DND-41 (cell line): ENCODE measurements at regions not wholly inside any gene's neighbourhood (a gene's known extent, or its start where the extent isn't known, plus 50 kb on each side); places are given as distances from the start of the nearest gene placed in this dataset.

Source experiments
- ATAC-seq: fragments of 200-7000 bp; cut with Tn5 transposase; 3 replicates; pipeline ENCODE4 v1.9.1; 2021; ENCODE audit warnings: low read depth; ENCODE audit not compliant: insufficient read depth
- DNase-seq: peaks from one replicate; pipeline ENCODE4 v3.0.0-alpha.2; 2020
- H2AFZ ChIP-seq: 2 replicates; pipeline ENCODE4 v1.6.0; 2012; ENCODE audit warnings: low read depth, low read length
- H3K27ac ChIP-seq: 2 replicates; pipeline ENCODE4 v1.5.1; 2012; ENCODE audit warnings: low read length, inconsistent platforms
- H3K27me3 ChIP-seq: fragments of 200-600 bp; sonication (generic); 2 replicates; pipeline ENCODE4 v1.6.0; 2012; ENCODE audit warnings: low read length, mild to moderate bottlenecking, inconsistent platforms; ENCODE audit not compliant: insufficient read depth, poor library complexity
- H3K36me3 ChIP-seq: 2 replicates; pipeline ENCODE4 v1.5.1; 2012; ENCODE audit warnings: low read length, inconsistent platforms; ENCODE audit not compliant: insufficient read depth
- H3K4me1 ChIP-seq: 2 replicates; pipeline ENCODE4 v1.5.1; 2012; ENCODE audit warnings: mild to moderate bottlenecking, low read length; ENCODE audit not compliant: insufficient read depth
- H3K4me2 ChIP-seq: 2 replicates; pipeline ENCODE4 v1.6.0; 2012; ENCODE audit warnings: mild to moderate bottlenecking, moderate library complexity, low read length, inconsistent platforms; ENCODE audit not compliant: insufficient read depth
- H3K4me3 ChIP-seq, 2 experiments: fragments of 200-600 bp in 1 of 2; shearing (Covaris generic) in 1 of 2; 2 replicates each; pipeline ENCODE4 v1.5.1; 2012 to 2016; ENCODE audit warnings: inconsistent platforms in 2 of 2, low read length in 2 of 2, mild to moderate bottlenecking in 2 of 2, low read depth in 1 of 2, moderate library complexity in 1 of 2
- H3K79me2 ChIP-seq: 2 replicates; pipeline ENCODE4 v1.6.0; 2012; ENCODE audit warnings: low read length, inconsistent platforms; ENCODE audit not compliant: insufficient read depth
- H3K9ac ChIP-seq: 2 replicates; pipeline ENCODE4 v1.6.0; 2012; ENCODE audit warnings: low read depth, mild to moderate bottlenecking, inconsistent platforms, low read length, moderate library complexity
- H3K9me3 ChIP-seq: 2 replicates; pipeline ENCODE4 v1.5.1; 2012; ENCODE audit warnings: low read length, moderate library complexity, mild to moderate bottlenecking, inconsistent platforms; ENCODE audit not compliant: insufficient read depth, severe bottlenecking
- H4K20me1 ChIP-seq: 2 replicates; pipeline ENCODE4 v1.6.0; 2012; ENCODE audit warnings: low read length; ENCODE audit not compliant: insufficient read depth
- EZH2 ChIP-seq: IDR thresholded peaks from 3 replicates; pipeline ENCODE4 v1.6.1; 2012; ENCODE audit warnings: borderline replicate concordance, low read depth, mild to moderate bottlenecking, moderate library complexity, low read length, inconsistent platforms; ENCODE audit not compliant: severe bottlenecking
- TF ChIP-seq, protein P1 (sequence below): IDR thresholded peaks from 2 replicates; pipeline ENCODE4 v1.5.1; 2012; ENCODE audit warnings: borderline replicate concordance, low read length, moderate library complexity, mild to moderate bottlenecking; ENCODE audit not compliant: poor library complexity, severe bottlenecking; ENCODE audit errors: extremely low read depth

DNA sequence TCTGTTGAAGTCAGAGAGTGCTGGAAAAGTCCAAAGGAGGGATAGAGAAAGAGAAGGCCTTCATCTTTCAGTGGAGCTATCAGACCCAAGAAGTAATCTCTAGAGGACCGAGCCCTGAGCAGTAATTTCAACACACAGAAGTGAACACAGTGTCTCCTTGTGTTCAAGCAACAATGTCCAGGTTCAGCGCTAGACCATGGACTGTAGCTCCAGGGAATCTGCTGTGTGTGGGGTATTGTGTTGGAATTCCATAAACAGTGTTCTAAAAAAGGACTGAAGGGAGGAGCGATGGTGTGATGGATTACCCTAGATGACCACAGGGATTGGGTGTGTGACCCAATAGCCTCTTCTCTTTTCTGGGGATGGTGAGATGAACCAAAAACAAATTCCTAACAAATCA is 165.9 kb downstream of the BLID start:
- no peaks in the 10 kb centered on the region for H3K79me2 ChIP-seq
- H3K27me3 ChIP-seq = peaks cover 4% of the 10 kb centered on the region
- H2AFZ ChIP-seq = no peak overlapping the region
- H3K4me2 ChIP-seq = no peak overlapping the region
- H3K27ac ChIP-seq = no peak overlapping the region
- no peaks in the 10 kb centered on the region for H3K4me1 ChIP-seq
- DNase-seq (no peak), ATAC-seq (no peak)
- no peak overlapping the region for H3K9ac ChIP-seq
- no peaks in the 10 kb centered on the region for H3K9me3 ChIP-seq
- no peaks in the 10 kb centered on the region for H3K36me3 ChIP-seq
- H3K4me3 ChIP-seq = no peak overlapping the region
- TF ChIP-seq, protein P1, sequence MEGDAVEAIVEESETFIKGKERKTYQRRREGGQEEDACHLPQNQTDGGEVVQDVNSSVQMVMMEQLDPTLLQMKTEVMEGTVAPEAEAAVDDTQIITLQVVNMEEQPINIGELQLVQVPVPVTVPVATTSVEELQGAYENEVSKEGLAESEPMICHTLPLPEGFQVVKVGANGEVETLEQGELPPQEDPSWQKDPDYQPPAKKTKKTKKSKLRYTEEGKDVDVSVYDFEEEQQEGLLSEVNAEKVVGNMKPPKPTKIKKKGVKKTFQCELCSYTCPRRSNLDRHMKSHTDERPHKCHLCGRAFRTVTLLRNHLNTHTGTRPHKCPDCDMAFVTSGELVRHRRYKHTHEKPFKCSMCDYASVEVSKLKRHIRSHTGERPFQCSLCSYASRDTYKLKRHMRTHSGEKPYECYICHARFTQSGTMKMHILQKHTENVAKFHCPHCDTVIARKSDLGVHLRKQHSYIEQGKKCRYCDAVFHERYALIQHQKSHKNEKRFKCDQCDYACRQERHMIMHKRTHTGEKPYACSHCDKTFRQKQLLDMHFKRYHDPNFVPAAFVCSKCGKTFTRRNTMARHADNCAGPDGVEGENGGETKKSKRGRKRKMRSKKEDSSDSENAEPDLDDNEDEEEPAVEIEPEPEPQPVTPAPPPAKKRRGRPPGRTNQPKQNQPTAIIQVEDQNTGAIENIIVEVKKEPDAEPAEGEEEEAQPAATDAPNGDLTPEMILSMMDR = no peak
- TF ChIP-seq EZH2 = no peak
- no peaks in the 10 kb centered on the region for H4K20me1 ChIP-seq

DNA sequence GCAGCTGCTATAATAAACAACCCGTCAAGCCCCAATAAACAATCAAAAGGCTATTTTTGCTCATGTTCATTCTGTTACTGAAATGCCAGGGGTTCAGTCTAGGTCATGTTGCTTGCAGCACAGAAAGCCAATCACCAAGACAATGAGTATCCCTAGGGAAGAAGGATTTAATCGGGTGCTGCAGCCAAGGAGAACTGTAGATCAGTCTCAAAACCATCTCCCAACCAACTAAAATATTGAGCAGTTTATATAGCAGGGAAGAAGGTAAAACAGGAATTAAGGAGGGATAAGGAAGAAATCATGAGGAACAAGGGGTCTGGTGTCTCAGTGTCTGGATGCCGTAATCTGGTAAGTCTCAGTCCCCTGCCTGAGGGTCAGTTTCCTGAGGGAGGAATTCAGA is 169.5 kb downstream of the BLID start:
- Histone ChIP-seq H2AFZ (no peak overlapping the region), H3K4me2 (no peak overlapping the region)

DNA sequence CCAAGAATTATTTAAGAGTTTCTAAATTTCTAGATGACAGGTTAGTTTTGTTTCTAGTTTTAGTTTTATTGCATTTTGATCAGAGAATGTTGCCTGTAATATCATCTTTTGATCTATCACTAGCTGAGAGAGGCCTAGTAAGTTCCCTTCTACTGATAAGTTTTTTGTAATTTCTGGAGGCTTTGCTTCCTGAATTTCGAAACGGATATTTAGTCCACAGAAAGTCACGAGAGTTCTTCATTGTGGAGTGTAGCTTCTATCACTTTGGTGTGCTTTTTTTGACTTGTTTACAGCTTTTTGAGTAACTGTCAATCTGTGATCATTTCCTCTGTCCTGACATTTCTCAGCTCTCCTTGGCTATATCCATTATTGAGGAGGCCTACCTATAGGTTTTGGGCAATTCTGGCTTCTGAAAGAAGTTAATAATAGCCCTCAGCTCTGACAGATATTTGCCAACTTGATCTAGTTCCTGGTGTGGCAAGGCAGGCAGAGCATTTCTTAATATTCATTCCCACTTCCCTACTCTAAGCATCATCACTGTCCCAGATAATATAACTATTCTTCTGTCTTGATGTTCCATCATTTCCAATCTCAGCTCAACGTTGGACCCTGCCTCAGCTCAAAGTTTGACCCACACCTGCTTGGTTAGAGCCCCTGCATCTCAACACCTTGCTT is 171.3 kb downstream of the BLID start:
- Histone ChIP-seq H3K9me3 (no peaks in the 10 kb centered on the region), H3K27ac (no peak overlapping the region), H3K4me1 (no peaks in the 10 kb centered on the region), H4K20me1 (no peaks in the 10 kb centered on the region), H2AFZ (no peak overlapping the region), H3K79me2 (no peaks in the 10 kb centered on the region), H3K4me3 (no peak overlapping the region), H3K36me3 (no peaks in the 10 kb centered on the region), H3K27me3 (peaks cover 4% of the 10 kb centered on the region), H3K9ac (no peak overlapping the region), H3K4me2 (no peak overlapping the region)
- ATAC-seq (no peak), DNase-seq (no peak)
- no peak for TF ChIP-seq EZH2
- TF ChIP-seq, protein P1 = no peak

More for the DNA sequence above, 169.5 kb downstream of the BLID start:
- H3K79me2 ChIP-seq = no peaks in the 10 kb centered on the region
- DNase-seq (no peak), ATAC-seq (no peak)
- no peaks in the 10 kb centered on the region for H3K4me1 ChIP-seq
- no peak for TF ChIP-seq EZH2
- TF ChIP-seq, protein P1 = no peak
- no peaks in the 10 kb centered on the region for H3K36me3 ChIP-seq
- H3K27ac ChIP-seq = no peak overlapping the region
- no peak overlapping the region for H3K9ac ChIP-seq
- no peaks in the 10 kb centered on the region for H3K9me3 ChIP-seq
- H4K20me1 ChIP-seq = no peaks in the 10 kb centered on the region
- no peak overlapping the region for H3K4me3 ChIP-seq
- peaks cover 4% of the 10 kb centered on the region for H3K27me3 ChIP-seq
